GM18498 (cell line): ENCODE measurements at regions not wholly inside any gene's neighbourhood (a gene's known extent, or its start where the extent isn't known, plus 50 kb on each side); places are given as distances from the start of the nearest gene placed in this dataset.
"Not testable (repeated sequence)": the region's sequence is repeated elsewhere in the genome, so short reads cannot be mapped to it uniquely, and the experiment has no call there.

Experiments used
- ATAC-seq: cut with Tn5 transposase; IDR thresholded peaks from one replicate; pipeline ENCODE4 v1.9.1; 2021; ENCODE audit warnings: mild to moderate bottlenecking, moderate library complexity; ENCODE audit not compliant: unreplicated experiment

DNA sequence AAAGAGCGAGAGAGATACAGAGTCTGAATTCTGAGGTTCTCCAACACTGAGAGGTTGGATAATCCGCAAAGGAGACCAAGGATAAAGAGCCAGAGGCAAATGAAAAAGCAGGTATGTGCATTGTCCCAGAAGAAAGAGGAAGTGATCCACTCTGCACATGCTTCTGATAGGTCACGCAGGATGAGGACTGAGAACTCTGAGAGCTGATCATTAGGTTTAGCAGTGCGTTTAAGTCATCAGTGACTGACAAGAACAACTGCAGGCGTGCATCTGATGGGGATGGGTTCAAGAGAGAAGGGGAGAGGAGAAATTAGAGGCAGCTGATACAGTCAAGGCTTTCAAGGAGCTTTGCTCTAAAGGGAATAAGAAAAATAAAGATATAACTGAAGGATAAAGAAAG lies 301.2 kb upstream of the SGK1 start:
- ATAC-seq: peak; percentile 55

DNA sequence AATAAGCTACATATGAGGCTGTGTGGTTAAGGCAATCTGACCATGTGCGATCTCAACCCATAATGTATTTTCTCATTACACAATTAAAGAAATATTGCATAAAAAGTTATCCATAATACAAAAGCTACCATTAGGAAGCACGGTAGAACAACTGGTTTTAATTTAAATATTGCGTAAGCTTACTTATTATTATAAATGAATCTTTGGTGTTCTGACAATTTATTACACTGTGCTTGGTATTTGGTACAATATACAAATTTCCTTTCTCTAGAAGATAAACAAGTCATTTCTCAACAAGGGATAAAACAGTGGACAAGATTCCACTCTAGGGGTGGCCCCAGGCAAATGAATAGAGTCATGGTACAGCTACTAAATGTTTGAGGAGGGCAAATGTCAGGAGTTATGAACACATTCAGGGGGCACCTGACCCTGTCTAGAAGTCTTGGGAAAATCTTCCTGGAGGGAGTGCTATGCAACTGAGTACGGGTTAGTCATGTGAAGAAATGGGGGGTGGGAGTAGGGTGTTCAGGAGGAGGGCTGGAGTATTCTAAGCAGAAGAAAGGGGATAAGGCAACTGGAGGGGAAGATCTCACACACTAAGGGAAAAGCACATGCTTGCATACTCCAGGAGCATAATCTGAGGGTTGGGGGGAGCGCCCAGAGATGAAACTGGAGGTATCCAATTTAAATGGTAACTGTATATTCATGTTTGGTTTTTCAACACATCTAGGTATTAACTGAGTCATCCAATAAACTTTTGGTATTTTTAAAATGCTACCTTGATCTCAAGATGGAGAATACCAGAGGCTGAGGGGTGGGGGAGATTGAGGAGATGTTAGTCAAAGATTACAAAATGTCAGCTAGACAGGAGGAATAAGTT lies 296.9 kb upstream of the SGK1 start:
- ATAC-seq: no peak

DNA sequence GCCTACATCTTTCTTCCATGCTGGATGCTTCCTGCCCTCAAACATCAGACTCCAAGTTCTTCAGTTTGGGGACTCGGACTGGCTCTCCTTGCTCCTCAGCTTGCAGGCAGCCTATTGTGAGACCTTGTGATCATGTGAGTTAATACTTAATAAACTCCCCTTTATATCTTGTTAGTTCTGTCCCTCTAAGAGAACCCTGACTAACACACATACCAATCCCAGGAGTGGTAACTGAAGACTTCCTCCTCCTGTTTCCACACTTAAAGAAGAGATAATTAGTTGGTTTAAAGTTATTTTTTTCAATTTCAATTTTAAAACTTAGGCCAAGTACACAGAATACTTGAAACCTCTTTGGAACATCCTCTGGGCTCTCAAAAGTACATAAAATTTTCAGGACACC lies 294.2 kb upstream of the SGK1 start:
- ATAC-seq: not testable (repeated sequence)

DNA sequence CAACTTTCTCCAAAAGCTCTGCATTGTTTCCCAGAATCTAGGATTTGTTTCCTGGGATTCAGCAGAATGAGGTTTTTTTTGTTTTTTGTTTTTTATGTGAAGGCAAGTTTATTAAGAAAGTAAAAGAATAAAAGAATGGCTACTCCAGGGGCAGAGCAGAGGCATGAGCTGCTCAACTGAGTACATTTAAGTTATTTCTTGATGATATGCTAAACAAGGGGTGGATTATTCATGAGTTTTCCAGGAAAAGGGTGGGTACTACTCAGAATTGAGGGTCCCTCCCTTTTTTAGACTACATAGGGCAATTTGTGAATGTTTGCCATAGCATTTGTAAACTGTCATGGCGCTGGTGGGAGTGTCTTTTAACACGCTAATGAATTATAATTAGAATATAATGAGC lies 292.5 kb upstream of the SGK1 start:
- no peak for ATAC-seq

DNA sequence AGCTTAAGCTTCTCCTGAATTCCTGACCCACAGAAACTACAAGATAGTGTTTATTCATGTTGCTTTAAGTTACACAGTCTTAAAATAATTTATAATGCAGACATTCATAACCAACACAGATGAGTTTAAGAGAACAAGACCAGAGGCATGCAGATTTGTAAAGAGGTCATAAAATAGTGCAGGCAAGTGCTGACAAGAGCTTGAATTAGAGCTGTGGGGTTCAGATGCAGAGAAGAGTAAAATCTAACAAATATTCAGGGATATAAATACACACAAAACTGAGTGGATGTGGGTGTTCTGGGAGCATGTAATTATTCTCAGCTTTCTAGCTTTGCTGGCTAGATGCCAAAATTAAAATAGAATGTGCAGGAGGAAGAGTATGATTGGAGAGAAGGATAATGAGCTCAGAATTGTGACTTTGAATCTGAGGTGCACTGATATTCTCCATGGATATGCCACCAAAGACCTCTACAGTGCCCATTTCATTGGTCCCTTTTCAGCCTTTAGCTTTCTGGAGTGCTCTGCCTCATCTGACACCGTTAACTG lies 291.9 kb upstream of the SGK1 start:
- no peak for ATAC-seq

DNA sequence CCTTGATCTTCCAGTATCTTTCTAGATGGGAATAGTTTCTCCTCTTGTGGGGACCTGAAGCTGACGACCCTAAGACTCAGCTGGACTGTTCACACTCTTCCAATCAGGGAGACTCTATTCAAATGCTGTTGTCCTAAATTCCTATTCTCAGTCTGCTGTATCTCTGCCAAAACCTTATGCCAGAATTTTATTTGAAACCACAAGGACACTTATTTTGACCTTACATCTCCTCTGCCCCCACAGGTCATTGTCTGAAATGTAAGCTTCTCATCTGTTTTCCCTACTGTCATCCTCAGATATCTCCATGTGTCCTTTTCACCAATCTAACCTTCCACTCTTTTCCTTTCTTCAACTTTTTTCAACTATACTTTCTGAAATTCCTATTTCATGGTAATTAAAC lies 289.5 kb upstream of the SGK1 start:
- ATAC-seq: no peak

DNA sequence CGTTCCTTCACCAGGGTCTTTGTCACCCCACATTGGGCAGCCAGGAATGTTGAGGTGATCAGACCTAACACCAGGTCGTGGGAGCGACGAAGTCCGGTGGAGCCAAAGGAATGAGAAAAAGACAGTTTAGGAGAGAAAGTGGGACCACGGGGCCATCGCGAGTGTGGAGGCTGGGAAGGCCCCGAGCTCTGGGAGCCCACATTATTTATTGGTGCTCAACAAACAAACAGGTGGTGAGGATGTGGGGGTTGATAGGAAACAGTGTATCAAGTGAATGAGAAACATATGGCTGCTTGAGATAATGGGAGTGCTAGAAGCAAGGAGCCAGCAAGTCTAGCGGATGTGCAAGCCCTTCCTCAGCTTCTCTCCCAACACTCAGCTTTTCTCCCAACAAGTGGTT lies 287.1 kb upstream of the SGK1 start:
- no peak for ATAC-seq

DNA sequence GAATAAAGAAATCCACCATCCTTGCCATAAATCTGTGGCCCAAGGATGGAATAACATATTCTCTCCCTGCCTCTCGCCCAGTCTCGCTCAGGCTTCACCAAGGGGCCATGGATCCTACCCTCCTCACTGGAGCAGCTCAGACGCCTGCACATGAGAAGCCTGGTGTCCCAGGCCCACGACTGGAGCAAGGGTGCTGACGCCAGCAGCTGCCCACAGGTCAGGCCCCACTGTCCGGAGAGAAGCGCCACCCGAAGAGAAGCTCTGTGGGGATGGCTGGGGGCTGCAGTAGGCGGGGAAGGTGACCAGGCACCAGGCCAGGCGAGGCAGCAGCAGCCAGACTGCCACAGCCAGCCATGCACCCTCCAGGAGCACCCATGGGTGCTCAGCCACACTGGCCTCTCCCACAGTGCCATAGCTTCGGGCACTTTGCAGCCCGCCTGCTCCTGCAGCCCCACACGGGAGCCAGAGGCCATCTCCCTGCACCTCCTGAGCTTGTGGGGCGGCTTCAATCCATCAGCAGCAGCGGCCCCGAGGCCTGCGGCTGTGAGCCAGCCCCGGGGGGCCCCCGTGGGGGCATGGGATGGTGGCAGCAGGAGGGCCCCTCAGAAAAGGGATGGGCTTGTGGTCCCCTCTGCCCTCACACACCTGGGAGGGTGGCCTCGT lies 286.2 kb upstream of the SGK1 start:
- ATAC-seq: no peak

DNA sequence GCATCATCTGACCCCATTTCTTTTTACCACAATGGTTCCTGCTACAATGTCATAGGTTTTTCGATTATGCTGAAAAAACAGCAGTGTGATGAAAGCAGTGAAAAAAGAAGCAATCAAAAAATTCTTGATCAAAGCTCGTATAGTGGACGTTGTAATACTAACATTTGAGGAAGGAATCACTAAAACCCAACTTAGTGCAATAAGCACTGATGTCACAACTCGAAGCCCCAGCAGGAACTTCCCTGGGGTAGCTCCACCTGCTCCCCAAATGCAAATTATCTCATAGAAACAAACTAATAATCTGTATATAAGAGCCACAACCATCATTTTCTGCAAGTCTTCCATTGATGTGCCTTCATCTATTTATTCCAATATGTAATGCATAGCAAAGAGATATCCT lies 285.6 kb upstream of the SGK1 start:
- no peak for ATAC-seq

DNA sequence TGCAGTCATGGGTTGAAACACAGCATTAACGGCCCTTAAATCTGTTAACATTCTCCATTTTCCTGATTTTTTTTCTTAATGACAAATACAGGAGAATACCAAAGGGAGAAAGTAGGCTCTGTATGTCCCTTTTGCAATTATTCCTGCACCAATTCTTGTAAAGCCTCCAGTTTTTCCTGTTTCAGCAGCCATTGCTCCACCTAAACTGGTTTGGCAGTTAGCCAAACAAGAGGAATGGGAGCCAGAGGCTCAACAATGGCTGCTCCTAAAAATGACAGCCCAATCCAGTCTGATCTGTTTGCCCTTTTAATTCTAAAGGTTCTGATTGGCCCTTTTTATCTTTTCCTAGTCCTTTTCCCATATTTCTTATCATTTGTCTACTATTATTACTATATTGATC lies 284.2 kb upstream of the SGK1 start:
- ATAC-seq: no peak

DNA sequence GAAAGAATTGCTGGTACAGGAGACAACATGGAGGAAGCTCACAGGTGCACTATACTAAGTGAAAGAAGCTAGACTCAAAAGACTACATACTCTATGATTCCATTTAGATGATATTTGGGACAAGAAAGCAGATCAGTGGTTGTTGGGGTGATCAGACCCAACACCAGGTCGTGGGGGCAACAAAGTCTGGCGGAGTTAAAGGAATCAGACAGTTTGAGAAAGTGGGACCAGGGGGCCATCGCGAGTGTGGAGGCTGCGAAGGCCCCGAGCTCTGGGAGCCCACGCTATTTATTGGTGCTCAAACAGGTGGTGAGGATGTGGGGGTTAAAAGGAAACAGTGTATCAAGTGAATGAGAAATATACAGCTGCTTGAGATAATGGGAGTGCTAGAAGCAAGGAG lies 282.8 kb upstream of the SGK1 start:
- ATAC-seq: no peak

DNA sequence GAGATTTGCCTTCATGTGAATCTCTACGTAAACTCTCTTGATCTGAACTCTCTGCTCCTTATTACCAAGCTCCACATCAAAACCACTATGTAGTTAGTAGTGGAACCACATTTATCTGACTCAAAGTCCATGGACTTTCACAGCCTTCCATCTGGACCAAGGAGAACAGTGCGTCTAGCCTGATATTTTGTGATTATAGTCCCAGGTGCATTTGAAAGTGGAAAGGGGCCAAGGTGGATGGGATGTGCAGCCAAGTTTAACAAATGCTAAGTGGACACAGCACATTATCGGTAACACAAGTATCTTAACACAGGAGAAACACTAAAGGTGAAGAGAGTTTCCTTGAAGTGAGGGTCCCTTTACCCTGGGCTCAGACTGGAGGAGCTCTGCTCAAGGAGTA lies 281.2 kb upstream of the SGK1 start:
- ATAC-seq: no peak

DNA sequence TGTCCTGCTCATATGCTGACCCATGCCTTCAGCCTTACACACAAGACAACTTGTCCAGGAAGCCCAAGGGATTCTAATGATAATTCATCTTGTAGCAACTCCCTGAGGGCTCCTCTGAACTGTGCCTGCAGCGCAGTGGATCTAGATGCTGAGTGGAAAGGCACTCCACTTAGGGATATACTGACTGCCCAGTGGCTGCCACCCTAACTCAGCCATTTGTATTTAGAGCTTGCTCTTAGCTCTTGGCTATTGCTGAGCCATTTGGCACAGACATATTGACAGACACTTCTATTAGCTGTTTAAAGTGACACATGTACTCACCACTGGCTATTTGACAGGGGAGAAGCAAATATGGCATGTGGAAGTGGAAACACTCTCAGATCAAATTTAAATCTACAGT lies 278.3 kb upstream of the SGK1 start:
- ATAC-seq: no peak

DNA sequence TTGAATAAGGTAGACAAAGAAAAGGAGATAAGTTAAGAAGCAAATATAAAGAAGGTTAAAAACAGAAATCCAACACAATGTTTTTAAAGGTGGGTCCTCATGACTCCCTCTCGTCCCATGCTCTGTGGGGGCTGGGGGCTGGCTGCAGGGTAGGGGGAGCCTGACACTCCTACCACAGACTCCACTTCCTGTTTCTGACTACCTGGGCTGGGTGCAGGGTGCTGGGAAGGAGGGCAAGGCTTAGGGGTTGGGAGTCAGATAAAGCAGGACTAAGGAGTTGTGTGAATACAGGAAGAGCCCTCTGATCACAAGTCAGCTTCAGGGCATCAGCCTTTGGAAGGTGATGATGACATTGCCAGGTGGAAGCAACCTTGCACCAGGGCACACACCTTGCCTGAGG lies 277.0 kb upstream of the SGK1 start:
- no peak for ATAC-seq

DNA sequence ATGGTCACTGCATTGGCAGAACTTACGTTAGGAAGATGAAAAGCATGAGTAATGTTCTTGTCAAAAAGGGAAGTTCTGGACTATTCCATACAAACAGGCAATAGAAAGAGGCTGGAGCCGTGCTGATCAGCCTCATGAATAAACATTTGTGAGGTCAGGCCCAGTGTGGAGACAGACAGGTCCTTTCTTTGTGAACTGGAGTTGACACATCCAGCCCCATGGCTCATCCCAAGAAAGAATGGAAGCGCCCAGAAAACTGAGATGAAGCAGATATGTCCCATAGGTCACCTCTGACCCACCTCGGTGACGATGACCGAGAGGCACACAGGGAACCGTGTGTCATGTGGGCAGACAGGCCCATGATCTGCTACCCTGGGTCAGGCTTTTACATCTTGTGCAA lies 276.0 kb upstream of the SGK1 start:
- ATAC-seq: no peak

DNA sequence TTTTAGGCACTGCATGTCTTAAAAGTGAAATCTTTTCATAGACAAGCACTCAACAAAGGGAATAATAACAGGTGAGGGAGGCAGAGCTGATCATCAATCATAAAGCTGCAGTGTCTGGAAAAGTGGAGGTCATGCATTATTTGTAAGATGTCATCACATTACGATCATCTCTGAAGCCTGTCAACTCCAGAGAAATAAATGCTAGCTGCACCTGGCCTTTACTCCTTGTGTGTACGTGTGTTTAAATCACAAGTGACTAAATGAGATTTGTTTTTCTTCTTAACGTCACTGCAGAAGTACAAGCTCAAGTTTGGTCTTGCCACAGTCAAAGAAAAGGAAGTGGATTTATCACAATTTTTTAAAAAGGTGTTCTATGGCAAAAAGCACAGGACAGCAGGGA lies 275.5 kb upstream of the SGK1 start:
- no peak for ATAC-seq

DNA sequence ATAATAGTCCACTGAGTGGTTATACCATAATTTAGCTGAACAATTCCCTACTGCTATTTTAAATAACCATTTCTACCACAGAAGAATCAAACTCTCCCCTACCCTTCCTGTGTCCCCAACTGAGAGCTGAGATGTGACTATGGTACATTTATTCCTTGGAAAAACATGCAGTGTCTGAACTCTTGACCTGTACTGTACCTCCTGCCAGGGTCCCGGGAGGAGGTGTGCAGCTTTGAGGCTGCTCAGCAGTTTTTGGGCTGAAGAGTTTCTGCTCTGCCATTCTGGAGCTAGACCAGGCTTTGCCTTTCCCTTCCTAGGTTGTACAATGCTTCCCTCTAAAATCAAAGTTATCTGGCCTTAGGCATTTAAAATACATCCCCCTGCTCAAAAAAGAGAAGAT lies 275.1 kb upstream of the SGK1 start:
- ATAC-seq: no peak

DNA sequence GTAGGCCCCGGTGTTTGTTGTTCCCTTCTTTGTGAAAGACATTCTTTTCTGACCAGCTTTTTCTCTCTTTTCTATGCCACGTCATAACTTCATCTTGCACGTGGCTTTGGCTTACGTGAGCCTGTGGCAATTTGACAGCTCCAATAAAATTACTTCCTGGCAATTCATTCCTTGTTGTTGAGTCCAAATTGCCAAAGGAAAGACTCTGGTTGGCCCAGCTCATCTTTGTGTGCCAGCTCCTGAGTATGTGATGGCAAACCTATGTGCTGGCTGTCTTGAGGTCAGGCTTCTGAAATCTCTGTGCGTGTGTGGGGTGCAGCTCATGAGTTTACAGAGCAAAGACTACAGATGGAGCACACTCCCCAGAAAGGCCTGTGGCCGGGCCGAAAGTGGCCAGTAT lies 272.5 kb upstream of the SGK1 start:
- no peak for ATAC-seq

DNA sequence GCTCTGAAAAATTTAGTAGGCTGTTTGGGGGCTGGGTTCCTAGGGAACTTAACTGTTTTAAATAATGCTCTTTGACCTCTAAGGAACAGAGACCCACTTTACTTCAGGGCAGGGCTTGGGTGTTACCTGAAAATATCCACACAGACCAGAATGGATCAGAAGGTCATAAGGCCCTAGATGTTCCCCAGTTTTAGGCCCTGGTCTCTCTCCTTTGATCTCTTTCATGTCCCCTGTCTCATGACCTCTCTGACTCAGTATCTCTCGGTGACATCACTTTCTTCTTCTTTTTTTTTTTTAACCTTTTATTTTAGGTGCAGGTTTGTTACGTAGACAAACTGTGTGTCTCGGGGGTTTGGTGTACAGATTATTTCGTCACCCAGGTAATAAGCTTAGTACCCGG lies 272.1 kb upstream of the SGK1 start:
- no peak for ATAC-seq

DNA sequence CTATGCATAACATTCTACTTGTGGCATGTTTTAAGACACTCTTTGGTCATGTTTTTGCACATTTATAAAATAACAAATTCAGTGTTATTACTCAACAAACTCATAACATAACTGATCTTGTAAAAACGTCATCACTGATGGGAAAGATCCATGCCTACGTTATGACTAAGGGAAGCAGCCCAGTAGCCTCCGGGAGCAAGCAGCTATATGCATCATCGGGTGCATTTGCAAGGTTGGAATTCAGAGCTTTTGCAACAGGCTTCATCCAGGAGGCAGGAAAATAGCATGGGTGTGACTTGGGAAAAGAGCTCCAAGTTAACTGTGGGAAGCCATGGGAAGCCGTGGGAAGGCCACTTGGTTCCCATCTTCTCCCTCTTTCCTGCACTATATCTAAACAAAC lies 271.6 kb upstream of the SGK1 start:
- no peak for ATAC-seq

DNA sequence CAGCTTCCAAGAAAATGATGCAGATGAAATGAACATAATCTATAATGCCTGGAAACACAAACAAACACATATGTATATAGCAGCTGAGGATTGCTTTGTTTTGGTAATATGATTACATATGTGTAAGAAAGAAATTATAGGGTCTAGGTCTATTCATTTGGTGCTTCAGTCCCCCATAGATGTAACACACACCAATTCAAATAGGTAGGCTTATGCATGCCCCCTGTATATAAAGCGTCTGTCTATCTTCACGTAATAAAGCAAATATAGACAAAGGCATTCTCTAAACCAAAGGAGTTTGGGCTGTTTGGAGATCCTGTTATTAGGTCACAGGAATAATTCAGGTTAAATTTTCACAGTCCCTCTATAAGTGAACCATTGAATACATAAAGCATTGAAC lies 270.4 kb upstream of the SGK1 start:
- no peak for ATAC-seq

DNA sequence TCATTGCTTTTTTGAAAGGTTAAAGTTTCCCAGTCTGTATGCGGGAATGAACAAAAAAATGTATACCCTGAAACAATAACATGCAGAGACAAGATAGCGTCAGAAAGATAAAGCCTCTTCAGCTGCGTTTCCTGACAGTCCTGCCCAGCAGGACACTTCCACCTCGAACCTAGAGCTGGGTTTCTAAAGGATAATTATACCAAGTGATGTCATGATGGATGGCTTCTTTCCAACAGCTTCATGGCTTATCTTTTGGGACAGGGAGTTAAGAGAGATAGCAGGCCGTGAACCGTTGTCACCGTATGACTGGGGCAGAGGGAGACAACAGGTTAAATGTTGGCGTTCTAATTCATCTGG lies 267.6 kb upstream of the SGK1 start:
- ATAC-seq: no peak
